ENCODE measurements at regions not wholly inside any gene's neighbourhood (a gene's known extent, or its start where the extent isn't known, plus 50 kb on each side); places are given as distances from the start of the nearest gene placed in this dataset.

DNA sequence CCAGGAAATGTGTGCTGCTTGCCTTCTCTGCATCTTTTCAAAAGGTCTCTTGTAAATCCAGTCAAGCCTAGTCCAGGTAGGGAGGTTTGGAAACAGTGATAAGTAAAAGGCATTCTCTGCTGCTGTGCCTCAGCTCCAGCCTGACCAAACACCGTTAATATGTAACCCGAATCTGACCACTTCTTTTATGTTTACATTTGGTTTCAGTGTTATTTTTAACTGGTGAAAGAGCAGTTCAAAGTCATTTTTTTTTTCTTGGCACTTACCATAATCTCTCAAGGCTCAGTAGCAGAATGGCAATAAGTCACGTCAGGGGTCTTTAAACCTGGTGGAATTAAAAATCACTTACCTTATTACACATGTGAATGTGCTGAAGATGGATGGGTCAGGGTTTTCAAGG, 216.8 kb downstream of the PTEN start:
- no peak overlapping the region for H3K4me3 ChIP-seq (ENCODE audit: severe bottlenecking)
- TF ChIP-seq, protein P1, sequence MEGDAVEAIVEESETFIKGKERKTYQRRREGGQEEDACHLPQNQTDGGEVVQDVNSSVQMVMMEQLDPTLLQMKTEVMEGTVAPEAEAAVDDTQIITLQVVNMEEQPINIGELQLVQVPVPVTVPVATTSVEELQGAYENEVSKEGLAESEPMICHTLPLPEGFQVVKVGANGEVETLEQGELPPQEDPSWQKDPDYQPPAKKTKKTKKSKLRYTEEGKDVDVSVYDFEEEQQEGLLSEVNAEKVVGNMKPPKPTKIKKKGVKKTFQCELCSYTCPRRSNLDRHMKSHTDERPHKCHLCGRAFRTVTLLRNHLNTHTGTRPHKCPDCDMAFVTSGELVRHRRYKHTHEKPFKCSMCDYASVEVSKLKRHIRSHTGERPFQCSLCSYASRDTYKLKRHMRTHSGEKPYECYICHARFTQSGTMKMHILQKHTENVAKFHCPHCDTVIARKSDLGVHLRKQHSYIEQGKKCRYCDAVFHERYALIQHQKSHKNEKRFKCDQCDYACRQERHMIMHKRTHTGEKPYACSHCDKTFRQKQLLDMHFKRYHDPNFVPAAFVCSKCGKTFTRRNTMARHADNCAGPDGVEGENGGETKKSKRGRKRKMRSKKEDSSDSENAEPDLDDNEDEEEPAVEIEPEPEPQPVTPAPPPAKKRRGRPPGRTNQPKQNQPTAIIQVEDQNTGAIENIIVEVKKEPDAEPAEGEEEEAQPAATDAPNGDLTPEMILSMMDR (IDR thresholded peaks at IDR 0.05; ENCODE audit: poor library complexity, severe bottlenecking) = no peak
- no peak overlapping the region for H3K27ac ChIP-seq (ENCODE audit: poor library complexity, severe bottlenecking)
- H3K27me3 ChIP-seq (ENCODE audit: insufficient read depth, poor library complexity, severe bottlenecking) = no peaks in the 10 kb centered on the region
- peaks cover 5% of the 10 kb centered on the region for H3K4me1 ChIP-seq (ENCODE audit: insufficient read depth, poor library complexity, severe bottlenecking)
- no peaks in the 10 kb centered on the region for H3K9me3 ChIP-seq (ENCODE audit: severe bottlenecking)
- ATAC-seq (ENCODE audit: low read depth) (no peak), DNase-seq (ENCODE audit: low spot score) (no peak)
- H3K36me3 ChIP-seq (ENCODE audit: low read depth) = no peaks in the 10 kb centered on the region

DNA sequence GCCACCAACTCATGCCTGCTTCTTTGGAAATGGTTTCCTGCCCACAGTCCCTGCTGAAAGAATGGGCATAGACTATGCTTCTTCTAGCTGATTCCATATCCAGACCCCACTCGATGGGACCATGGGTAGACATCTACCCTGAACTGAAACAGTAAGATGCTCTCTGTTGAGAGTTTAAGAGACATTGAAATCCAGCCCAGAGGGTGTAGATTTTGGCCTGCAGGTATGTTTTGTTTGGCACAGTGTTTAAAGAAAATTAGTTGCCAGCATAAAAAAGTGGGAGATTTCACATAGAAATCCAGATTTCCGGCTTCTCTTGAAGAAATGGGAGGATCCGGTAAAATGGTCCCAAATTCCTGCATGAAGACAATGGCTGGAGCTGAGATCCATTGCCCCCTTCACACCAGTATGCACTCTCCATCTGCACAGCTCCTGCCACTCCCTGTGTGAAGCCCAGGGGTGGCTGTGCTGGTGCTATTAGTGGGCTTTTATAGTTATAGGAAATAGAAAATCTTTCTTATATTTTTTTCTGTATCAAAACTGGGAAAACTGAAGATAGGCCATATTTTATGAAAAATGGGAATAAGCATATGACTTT, 218.1 kb downstream of the PTEN start:
- DNase-seq (ENCODE audit: low spot score) (no peak), ATAC-seq (ENCODE audit: low read depth) (no peak)
- Histone ChIP-seq H3K27me3 (ENCODE audit: insufficient read depth, poor library complexity, severe bottlenecking) (no peaks in the 10 kb centered on the region), H3K9me3 (ENCODE audit: severe bottlenecking) (no peaks in the 10 kb centered on the region), H3K36me3 (ENCODE audit: low read depth) (no peaks in the 10 kb centered on the region), H3K27ac (ENCODE audit: poor library complexity, severe bottlenecking) (no peak overlapping the region), H3K4me3 (ENCODE audit: severe bottlenecking) (no peak overlapping the region), H3K4me1 (ENCODE audit: insufficient read depth, poor library complexity, severe bottlenecking) (peaks cover 5% of the 10 kb centered on the region)
- TF ChIP-seq, protein P1 (IDR thresholded peaks at IDR 0.05; ENCODE audit: poor library complexity, severe bottlenecking) = no peak

DNA sequence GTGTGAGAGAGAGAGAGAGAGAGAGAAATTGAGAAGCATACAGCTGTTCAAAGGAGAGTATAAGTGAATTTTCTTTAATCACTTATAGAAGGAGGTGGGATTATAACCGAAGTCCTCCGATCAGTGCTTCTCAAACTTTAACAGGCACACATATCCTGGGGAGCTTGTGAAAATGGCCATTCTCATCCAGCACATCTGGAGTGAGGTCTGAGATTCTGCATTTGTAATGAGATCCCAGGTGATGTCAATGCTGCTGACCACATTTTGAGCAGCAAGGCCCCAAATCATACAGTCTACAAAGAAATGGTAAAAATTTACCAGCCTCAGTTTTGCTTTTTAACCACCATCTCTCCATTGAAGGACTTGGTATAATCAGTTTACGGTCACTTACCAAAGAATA, 219.0 kb downstream of the PTEN start:
- ATAC-seq (ENCODE audit: low read depth) (no peak), DNase-seq (ENCODE audit: low spot score) (no peak)
- Histone ChIP-seq H3K9me3 (ENCODE audit: severe bottlenecking) (no peaks in the 10 kb centered on the region), H3K36me3 (ENCODE audit: low read depth) (no peaks in the 10 kb centered on the region), H3K4me1 (ENCODE audit: insufficient read depth, poor library complexity, severe bottlenecking) (peaks cover 5% of the 10 kb centered on the region), H3K27me3 (ENCODE audit: insufficient read depth, poor library complexity, severe bottlenecking) (no peaks in the 10 kb centered on the region), H3K27ac (ENCODE audit: poor library complexity, severe bottlenecking) (no peak overlapping the region), H3K4me3 (ENCODE audit: severe bottlenecking) (no peak overlapping the region)
- TF ChIP-seq, protein P1 (IDR thresholded peaks at IDR 0.05; ENCODE audit: poor library complexity, severe bottlenecking) = no peak

DNA sequence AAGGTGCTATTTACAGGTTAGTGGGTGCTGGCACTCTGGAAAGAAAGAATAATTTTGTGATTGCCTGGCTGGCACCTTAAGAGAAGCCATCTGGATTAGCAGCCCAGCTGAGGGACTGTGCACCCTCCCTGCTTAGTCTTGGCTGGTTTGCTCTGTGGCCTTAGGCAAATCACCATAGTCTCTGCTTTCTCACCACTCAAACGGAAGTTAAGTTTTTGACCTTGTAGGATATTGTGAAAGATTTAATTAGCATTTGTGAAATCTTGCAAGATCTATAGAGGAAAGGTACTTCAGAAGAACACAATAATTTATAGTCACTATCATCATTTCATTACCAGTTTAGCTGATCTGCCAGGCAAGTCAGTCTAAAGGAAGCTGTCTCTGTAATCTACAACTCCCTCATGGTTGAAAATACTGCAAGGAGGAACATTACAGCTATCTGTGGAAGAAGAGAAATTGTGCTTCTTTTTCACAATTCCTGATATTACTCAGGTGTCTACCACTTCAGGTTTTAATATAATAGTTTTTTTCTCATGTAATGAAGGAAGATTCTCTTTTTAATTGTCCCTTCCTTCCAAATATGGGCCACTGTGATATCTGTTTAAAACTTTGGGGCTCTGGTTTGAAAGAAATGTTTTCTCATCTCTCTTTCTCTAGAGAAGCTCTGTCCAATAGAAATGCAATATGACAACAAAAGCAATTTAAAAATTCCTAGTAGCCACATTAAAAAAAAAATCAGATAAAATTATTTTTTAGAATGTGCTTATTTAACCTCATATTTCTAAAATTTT, 219.6 kb downstream of the PTEN start:
- TF ChIP-seq, protein P1 (IDR thresholded peaks at IDR 0.05; ENCODE audit: poor library complexity, severe bottlenecking) = no peak
- Histone ChIP-seq H3K27ac (ENCODE audit: poor library complexity, severe bottlenecking) (no peak overlapping the region), H3K36me3 (ENCODE audit: low read depth) (no peaks in the 10 kb centered on the region), H3K9me3 (ENCODE audit: severe bottlenecking) (no peaks in the 10 kb centered on the region), H3K4me1 (ENCODE audit: insufficient read depth, poor library complexity, severe bottlenecking) (peaks cover 5% of the 10 kb centered on the region), H3K27me3 (ENCODE audit: insufficient read depth, poor library complexity, severe bottlenecking) (no peaks in the 10 kb centered on the region), H3K4me3 (ENCODE audit: severe bottlenecking) (no peak overlapping the region)
- ATAC-seq (ENCODE audit: low read depth) (no peak), DNase-seq (ENCODE audit: low spot score) (no peak)

DNA sequence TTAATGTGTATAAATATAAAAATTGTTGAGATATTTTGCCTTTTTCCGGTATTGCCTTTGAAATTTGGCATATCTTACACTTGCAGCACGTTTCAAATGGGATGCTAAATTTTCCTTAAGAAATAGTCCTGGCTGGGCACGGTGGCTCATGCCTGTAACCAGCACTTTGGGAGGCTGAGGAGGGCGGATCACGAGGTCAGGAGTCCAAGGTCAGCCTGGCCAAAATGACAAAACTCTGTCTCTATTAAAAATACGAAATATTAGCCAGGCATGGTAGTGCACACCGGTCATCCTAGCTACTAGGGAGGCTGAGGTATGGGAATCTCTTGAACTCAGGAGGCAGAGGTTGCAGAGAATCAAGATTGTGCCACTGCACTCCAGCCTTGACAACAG, 220.2 kb downstream of the PTEN start:
- H3K27ac ChIP-seq (ENCODE audit: poor library complexity, severe bottlenecking) = no peak overlapping the region
- TF ChIP-seq, protein P1 (IDR thresholded peaks at IDR 0.05; ENCODE audit: poor library complexity, severe bottlenecking) = no peak
- no peak for ATAC-seq (ENCODE audit: low read depth)

More for the DNA sequence above, 220.2 kb downstream of the PTEN start:
- DNase-seq (ENCODE audit: low spot score) = no peak
- no peak overlapping the region for H3K4me3 ChIP-seq (ENCODE audit: severe bottlenecking)
- H3K36me3 ChIP-seq (ENCODE audit: low read depth) = no peaks in the 10 kb centered on the region
- no peaks in the 10 kb centered on the region for H3K27me3 ChIP-seq (ENCODE audit: insufficient read depth, poor library complexity, severe bottlenecking)
- H3K9me3 ChIP-seq (ENCODE audit: severe bottlenecking) = no peaks in the 10 kb centered on the region
- H3K4me1 ChIP-seq (ENCODE audit: insufficient read depth, poor library complexity, severe bottlenecking) = peaks cover 11% of the 10 kb centered on the region

All from RWPE2 (cell line).